ENCODE measurements at regions not wholly inside any gene's neighbourhood (a gene's known extent, or its start where the extent isn't known, plus 50 kb on each side); places are given as distances from the start of the nearest gene placed in this dataset.

GRCh38 chr3:43998836-43999727 lies 242.6 kb upstream of the TOPAZ1 start:
- intact Hi-C loops (cut with DNase I) = no loop called here
- no peak for DNase-seq (ENCODE audit: low spot score)

- DNase-seq (ENCODE audit: low spot score) = no peak
- intact Hi-C loops (cut with DNase I) = no loop called here
Measured at GRCh38 chr3:43999728-44000319, 241.9 kb upstream of the TOPAZ1 start.

- intact Hi-C loops (cut with DNase I) = no loop called here
- no peak for DNase-seq (ENCODE audit: low spot score)
Measured at GRCh38 chr3:44000586-44000985, 241.1 kb upstream of the TOPAZ1 start.

GRCh38 chr3:44001072-44001471 lies 240.6 kb upstream of the TOPAZ1 start:
- DNase-seq (ENCODE audit: low spot score) = no peak
- intact Hi-C loops (cut with DNase I) = no loop called here

GRCh38 chr3:44003801-44004200 lies 237.9 kb upstream of the TOPAZ1 start:
- DNase-seq (ENCODE audit: low spot score) = no peak

GRCh38 chr3:44011680-44012079 lies 230.0 kb upstream of the TOPAZ1 start:
- intact Hi-C loops (cut with DNase I) = no loop called here
- no peak for DNase-seq (ENCODE audit: low spot score)

More at GRCh38 chr3:44003801-44004200, 237.9 kb upstream of the TOPAZ1 start:
- intact Hi-C loops (cut with DNase I) = no loop called here

- intact Hi-C loops (cut with DNase I) = no loop called here
- DNase-seq (ENCODE audit: low spot score) = no peak
Measured at GRCh38 chr3:44012160-44012899, 229.4 kb upstream of the TOPAZ1 start.

- intact Hi-C loops (cut with DNase I) = no loop called here
- no peak for DNase-seq (ENCODE audit: low spot score)
Measured at GRCh38 chr3:44013967-44014366, 227.7 kb upstream of the TOPAZ1 start.

- DNase-seq (ENCODE audit: low spot score) = no peak
- intact Hi-C loops (cut with DNase I) = no loop called here
Measured at GRCh38 chr3:44015170-44015569, 226.5 kb upstream of the TOPAZ1 start.

- intact Hi-C loops (cut with DNase I) = no loop called here
- DNase-seq (ENCODE audit: low spot score) = no peak
Measured at GRCh38 chr3:44016818-44017217, 224.9 kb upstream of the TOPAZ1 start.

GRCh38 chr3:44018926-44019325 lies 222.8 kb upstream of the TOPAZ1 start:
- no peak for DNase-seq (ENCODE audit: low spot score)
- intact Hi-C loops (cut with DNase I) = no loop called here

GRCh38 chr3:44019736-44020135 lies 221.9 kb upstream of the TOPAZ1 start:
- intact Hi-C loops (cut with DNase I) = no loop called here
- no peak for DNase-seq (ENCODE audit: low spot score)

GRCh38 chr3:44020143-44020542 lies 221.5 kb upstream of the TOPAZ1 start:
- intact Hi-C loops (cut with DNase I) = no loop called here
- no peak for DNase-seq (ENCODE audit: low spot score)

GRCh38 chr3:44021651-44022594 lies 219.8 kb upstream of the TOPAZ1 start:
- intact Hi-C loops (cut with DNase I) = no loop called here
- DNase-seq (ENCODE audit: low spot score) = no peak

GRCh38 chr3:44023961-44024593 lies 217.6 kb upstream of the TOPAZ1 start:
- intact Hi-C loops (cut with DNase I) = no loop called here
- no peak for DNase-seq (ENCODE audit: low spot score)

- intact Hi-C loops (cut with DNase I) = no loop called here
- no peak for DNase-seq (ENCODE audit: low spot score)
Measured at GRCh38 chr3:44026220-44026865, 215.3 kb upstream of the TOPAZ1 start.

GRCh38 chr3:44029100-44029499 lies 212.6 kb upstream of the TOPAZ1 start:
- no peak for DNase-seq (ENCODE audit: low spot score)

GRCh38 chr3:44030285-44030684 lies 211.4 kb upstream of the TOPAZ1 start:
- no peak for DNase-seq (ENCODE audit: low spot score)
- intact Hi-C loops (cut with DNase I) = no loop called here

More at GRCh38 chr3:44029100-44029499, 212.6 kb upstream of the TOPAZ1 start:
- intact Hi-C loops (cut with DNase I) = no loop called here
